Activated CD4-positive, alpha-beta memory T cell treated with anti-CD3 and anti-CD28 coated beads, Interleukin-2, amount 10 ng/mL, durations not matched to agents 7 days and 5 days (primary cell): ENCODE measurements at regions not wholly inside any gene's neighbourhood (a gene's known extent, or its start where the extent isn't known, plus 50 kb on each side); places are given as distances from the start of the nearest gene placed in this dataset.

Experiments
- CTCF ChIA-PET: fragments of 350-600 bp; sonication (Branson Sonifier 250); formaldehyde crosslinking; loops from one replicate; lab custom pipeline; 2021; ENCODE audit warnings: antibody characterized with exemption, inconsistent platforms; lab: Charles Lee
- POLR2A ChIA-PET: fragments of 350-600 bp; sonication (Branson Sonifier 250); formaldehyde crosslinking; loops from one replicate; lab custom pipeline; 2021; ENCODE audit warnings: antibody characterized with exemption; lab: Charles Lee
- DNase-seq: peaks from one replicate; pipeline ENCODE4 v3.0.0-alpha.2; 2020
- H3K27ac Mint-ChIP-seq: one replicate; pipeline ENCODE4 v1.8.0; 2021; ENCODE audit warnings: mild to moderate bottlenecking, mixed read lengths
- H3K27me3 Mint-ChIP-seq: one replicate; pipeline ENCODE4 v1.8.0; 2021; ENCODE audit warnings: mixed read lengths
- H3K36me3 Mint-ChIP-seq: one replicate; pipeline ENCODE4 v1.8.0; 2021; ENCODE audit warnings: low read depth, mixed read lengths
- H3K4me1 Mint-ChIP-seq: one replicate; pipeline ENCODE4 v1.8.0; 2021; ENCODE audit warnings: mixed read lengths
- H3K4me3 Mint-ChIP-seq: one replicate; pipeline ENCODE4 v1.8.0; 2021; ENCODE audit warnings: mild to moderate bottlenecking, mixed read lengths
- H3K9me3 Mint-ChIP-seq: one replicate; pipeline ENCODE4 v1.8.0; 2021; ENCODE audit warnings: mixed read lengths

GRCh38 chr11:134522782-134523570 lies 110.9 kb upstream of the B3GAT1 start:
- Mint-ChIP-seq H3K27ac (no peak overlapping the region), H3K4me1 (no peaks in the 10 kb centered on the region), H3K9me3 (peaks cover 7% of the 10 kb centered on the region), H3K27me3 (peaks cover under 1% of the 10 kb centered on the region), H3K36me3 (no peaks in the 10 kb centered on the region), H3K4me3 (no peak overlapping the region)
- ChIA-PET POLR2A (no interaction called here), CTCF (no interaction called here)
- no peak for DNase-seq

GRCh38 chr11:134521452-134522289 lies 109.6 kb upstream of the B3GAT1 start:
- POLR2A ChIA-PET = no interaction called here
- no peak for DNase-seq
- Mint-ChIP-seq H3K4me1 (no peaks in the 10 kb centered on the region), H3K36me3 (no peaks in the 10 kb centered on the region), H3K9me3 (peaks cover 7% of the 10 kb centered on the region), H3K27me3 (no peaks in the 10 kb centered on the region), H3K27ac (no peak overlapping the region), H3K4me3 (no peak overlapping the region)
- CTCF ChIA-PET = no interaction called here

GRCh38 chr11:134521001-134521400 lies 109.0 kb upstream of the B3GAT1 start:
- Mint-ChIP-seq H3K9me3 (peaks cover 7% of the 10 kb centered on the region), H3K27me3 (no peaks in the 10 kb centered on the region), H3K27ac (no peak overlapping the region), H3K4me3 (no peak overlapping the region), H3K4me1 (no peaks in the 10 kb centered on the region), H3K36me3 (no peaks in the 10 kb centered on the region)
- POLR2A ChIA-PET = no interaction called here
- CTCF ChIA-PET = no interaction called here
- no peak for DNase-seq

- Mint-ChIP-seq H3K4me3 (no peak overlapping the region), H3K27me3 (no peaks in the 10 kb centered on the region), H3K9me3 (peaks cover 7% of the 10 kb centered on the region), H3K36me3 (no peaks in the 10 kb centered on the region), H3K27ac (no peak overlapping the region), H3K4me1 (no peaks in the 10 kb centered on the region)
- POLR2A ChIA-PET = no interaction called here
- CTCF ChIA-PET = no interaction called here
- no peak for DNase-seq
Observed at GRCh38 chr11:134519788-134520187, 107.7 kb upstream of the B3GAT1 start.

- POLR2A ChIA-PET = no interaction called here
- no peak for DNase-seq
- Mint-ChIP-seq H3K4me3 (no peak overlapping the region), H3K9me3 (peaks cover 7% of the 10 kb centered on the region), H3K4me1 (no peaks in the 10 kb centered on the region), H3K27ac (no peak overlapping the region), H3K36me3 (no peaks in the 10 kb centered on the region), H3K27me3 (no peaks in the 10 kb centered on the region)
- CTCF ChIA-PET = interaction anchor here (1.6 kb wide), 1 partner anchor 10 kb away, joined by 5 read pairs; no protein-coding TSS in a partner anchor
Observed at GRCh38 chr11:134519390-134519750, 107.3 kb upstream of the B3GAT1 start.

GRCh38 chr11:134518616-134519389 lies 106.8 kb upstream of the B3GAT1 start:
- Mint-ChIP-seq H3K36me3 (no peaks in the 10 kb centered on the region), H3K27me3 (no peaks in the 10 kb centered on the region), H3K4me3 (no peak overlapping the region), H3K27ac (no peak overlapping the region), H3K9me3 (peaks cover 7% of the 10 kb centered on the region), H3K4me1 (no peaks in the 10 kb centered on the region)
- ChIA-PET CTCF (interaction anchor here (1.6 kb wide), 1 partner anchor 10 kb away, joined by 5 read pairs; no protein-coding TSS in a partner anchor), POLR2A (interaction anchor here (1.1 kb wide), 1 partner anchor 178 kb away, joined by 3 read pairs; no protein-coding TSS in a partner anchor)
- no peak for DNase-seq

- DNase-seq = no peak
- CTCF ChIA-PET = interaction anchor here (1.6 kb wide), 1 partner anchor 9 kb away, joined by 5 read pairs; no protein-coding TSS in a partner anchor
- Mint-ChIP-seq H3K4me1 (no peaks in the 10 kb centered on the region), H3K36me3 (no peaks in the 10 kb centered on the region), H3K27me3 (no peaks in the 10 kb centered on the region), H3K4me3 (no peak overlapping the region), H3K9me3 (peaks cover 4% of the 10 kb centered on the region), H3K27ac (no peak overlapping the region)
- POLR2A ChIA-PET = interaction anchor here (1.1 kb wide), 1 partner anchor 177 kb away, joined by 3 read pairs; no protein-coding TSS in a partner anchor
Observed at GRCh38 chr11:134517621-134518293, 105.7 kb upstream of the B3GAT1 start.

- no peak overlapping the region for H3K4me3 Mint-ChIP-seq
- no peak overlapping the region for H3K27ac Mint-ChIP-seq
- no peaks in the 10 kb centered on the region for H3K4me1 Mint-ChIP-seq
- POLR2A ChIA-PET = no interaction called here
- H3K27me3 Mint-ChIP-seq = no peaks in the 10 kb centered on the region
- H3K9me3 Mint-ChIP-seq = peaks cover under 1% of the 10 kb centered on the region
- CTCF ChIA-PET = no interaction called here
- no peaks in the 10 kb centered on the region for H3K36me3 Mint-ChIP-seq
- no peak for DNase-seq
Observed at GRCh38 chr11:134517115-134517514, 105.1 kb upstream of the B3GAT1 start.

DNA sequence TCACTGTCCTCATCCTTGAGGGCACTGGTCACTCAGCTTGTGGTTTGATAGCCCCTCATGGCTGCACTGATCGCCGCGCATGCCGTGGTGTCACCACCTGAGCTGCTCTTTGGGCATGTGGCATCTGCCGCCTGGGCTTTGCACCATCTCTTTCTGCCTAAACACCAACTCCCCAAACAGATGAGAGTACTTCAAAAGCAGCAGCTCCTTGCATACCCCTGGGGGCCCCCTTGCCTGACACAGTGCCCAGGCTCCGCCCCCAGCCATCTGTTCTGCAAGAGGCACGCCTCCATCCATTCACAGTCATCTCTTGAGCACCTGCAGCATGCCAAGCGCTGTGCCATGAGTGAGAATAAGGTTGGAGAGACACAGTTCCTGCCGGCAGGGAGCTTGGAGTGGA lies 104.5 kb upstream of the B3GAT1 start:
- DNase-seq = no peak
- Mint-ChIP-seq H3K4me3 (no peak overlapping the region), H3K27me3 (peaks cover 3% of the 10 kb centered on the region), H3K27ac (no peak overlapping the region), H3K36me3 (no peaks in the 10 kb centered on the region), H3K4me1 (no peaks in the 10 kb centered on the region), H3K9me3 (no peaks in the 10 kb centered on the region)
- ChIA-PET CTCF (no interaction called here), POLR2A (no interaction called here)

DNA sequence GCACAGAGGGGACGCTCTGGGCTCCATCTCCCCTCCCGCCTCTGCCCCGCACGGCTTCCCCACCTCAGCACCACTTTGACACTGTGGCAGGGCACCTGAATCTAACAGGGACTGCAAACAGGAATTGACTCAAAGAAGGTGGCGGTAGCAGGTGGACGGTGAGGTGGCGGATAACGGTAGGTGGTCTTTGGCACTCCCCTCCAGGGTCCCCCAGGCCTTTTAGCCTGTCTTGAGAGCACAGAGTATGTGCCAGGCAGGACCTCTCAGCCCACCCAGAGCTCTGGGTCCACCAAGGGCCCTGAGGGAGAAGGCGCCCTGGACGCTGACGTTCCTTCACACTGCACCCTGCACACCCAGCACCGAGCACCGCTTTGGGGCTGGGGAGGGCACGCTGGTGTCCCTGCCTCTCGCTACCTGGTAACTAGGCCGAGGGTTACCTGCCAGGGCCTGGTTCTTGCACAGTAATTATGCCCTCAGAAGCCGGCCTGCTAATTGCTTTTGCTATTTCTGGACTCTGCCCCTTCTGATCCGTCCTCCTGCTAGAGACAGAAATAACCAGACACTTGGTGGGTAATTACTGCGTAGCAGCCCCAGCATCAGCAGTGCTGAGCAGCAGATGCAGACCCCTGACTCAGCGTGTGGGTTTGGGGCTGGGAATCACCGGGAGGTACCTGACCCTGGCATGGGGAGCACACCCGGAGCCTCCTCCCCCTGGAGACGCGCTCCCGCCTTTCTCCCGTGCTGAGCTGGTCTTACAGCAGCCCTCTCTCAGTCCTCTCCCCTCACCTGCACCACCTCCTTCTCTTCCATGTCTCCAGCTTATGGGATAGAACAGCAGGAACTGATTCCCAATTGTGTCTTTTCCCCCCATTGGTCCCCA lies 103.3 kb upstream of the B3GAT1 start:
- Mint-ChIP-seq H3K4me3 (no peak overlapping the region), H3K9me3 (no peaks in the 10 kb centered on the region), H3K36me3 (no peaks in the 10 kb centered on the region), H3K4me1 (no peaks in the 10 kb centered on the region), H3K27me3 (peaks cover 3% of the 10 kb centered on the region), H3K27ac (no peak overlapping the region)
- ChIA-PET CTCF (no interaction called here), POLR2A (no interaction called here)
- no peak for DNase-seq

GRCh38 chr11:134514354-134514951 lies 102.4 kb upstream of the B3GAT1 start:
- CTCF ChIA-PET = no interaction called here
- H3K9me3 Mint-ChIP-seq = no peaks in the 10 kb centered on the region
- POLR2A ChIA-PET = no interaction called here
- DNase-seq = no peak
- H3K4me3 Mint-ChIP-seq = no peak overlapping the region
- H3K27me3 Mint-ChIP-seq = peaks cover 3% of the 10 kb centered on the region
- H3K27ac Mint-ChIP-seq = no peak overlapping the region
- H3K4me1 Mint-ChIP-seq = no peaks in the 10 kb centered on the region
- H3K36me3 Mint-ChIP-seq = no peaks in the 10 kb centered on the region
